ENCODE measurements at regions not wholly inside any gene's neighbourhood (a gene's known extent, or its start where the extent isn't known, plus 50 kb on each side); places are given as distances from the start of the nearest gene placed in this dataset.

GRCh38 chr10:133032976-133033741, 54.6 kb upstream of the ADGRA1 start:
- TF ChIP-seq CTCF (IDR thresholded peaks at IDR 0.05) (no peak), POLR2A (IDR thresholded peaks at IDR 0.05; ENCODE audit: low read length) (no peak), RAD21 (conservative IDR thresholded peaks at IDR 0.05 in 1 of 2, IDR thresholded peaks at IDR 0.05 in 1 of 2) (no peak), MAZ (IDR thresholded peaks at IDR 0.05; ENCODE audit: borderline replicate concordance, low read depth, low read length) (no peak), POLR2AphosphoS2 (conservative IDR thresholded peaks at IDR 0.05; ENCODE audit: low read length) (no peak), REST (IDR thresholded peaks at IDR 0.05) (no peak), EP300 (IDR thresholded peaks at IDR 0.05) (no peak), JUN (IDR thresholded peaks at IDR 0.05) (no peak), HMGXB4 (CRISPR knock-in tag; IDR thresholded peaks at IDR 0.05; ENCODE audit: borderline replicate concordance) (no peak), JUNB (IDR thresholded peaks at IDR 0.05) (no peak), RARB (CRISPR knock-in tag; IDR thresholded peaks at IDR 0.05) (no peak), TP53 (CRISPR knock-in tag; IDR thresholded peaks at IDR 0.05) (no peak)

Measured in A549 (cell line).